Progenitor cell of endocrine pancreas (in vitro differentiated cells): ENCODE measurements at regions not wholly inside any gene's neighbourhood (a gene's known extent, or its start where the extent isn't known, plus 50 kb on each side); places are given as distances from the start of the nearest gene placed in this dataset.

ENCODE experiments used
- DNase-seq: peaks from one replicate; pipeline ENCODE4 v3.0.0; 2021; ENCODE audit warnings: low spot score; ENCODE audit not compliant: unreplicated experiment
- H3K27ac Mint-ChIP-seq: 2 replicates; pipeline ENCODE4 v1.8.0; 2021; ENCODE audit warnings: mild to moderate bottlenecking, moderate library complexity, mixed read lengths
- H3K27me3 Mint-ChIP-seq: 2 replicates; pipeline ENCODE4 v1.8.0; 2021; ENCODE audit warnings: mixed read lengths
- H3K36me3 Mint-ChIP-seq: 2 replicates; pipeline ENCODE4 v1.8.0; 2022; ENCODE audit warnings: mixed read lengths; ENCODE audit not compliant: insufficient read depth
- H3K4me1 Mint-ChIP-seq: 2 replicates; pipeline ENCODE4 v1.8.0; 2021; ENCODE audit warnings: low read depth, mixed read lengths
- H3K4me3 Mint-ChIP-seq: 2 replicates; pipeline ENCODE4 v1.8.0; 2021; ENCODE audit warnings: low read depth, mild to moderate bottlenecking, moderate library complexity, mixed read lengths
- H3K9me3 Mint-ChIP-seq: 2 replicates; pipeline ENCODE4 v1.8.0; 2021; ENCODE audit warnings: low read depth, mixed read lengths
- CTCF ChIP-seq: fragments of 200-600 bp; sonication (generic); IDR thresholded peaks from one replicate; pipeline ENCODE4 v1.5.0; 2021; ENCODE audit warnings: antibody characterized with exemption, mild to moderate bottlenecking; ENCODE audit not compliant: unreplicated experiment

- H3K27me3 Mint-ChIP-seq: peaks cover 26% of the 10 kb centered on the region
- no peak overlapping the region for H3K4me3 Mint-ChIP-seq
- H3K9me3 Mint-ChIP-seq: no peaks in the 10 kb centered on the region
- no peak overlapping the region for H3K27ac Mint-ChIP-seq
- TF ChIP-seq CTCF: no peak
- peaks cover 3% of the 10 kb centered on the region for H3K4me1 Mint-ChIP-seq
- DNase-seq: no peak
- no peaks in the 10 kb centered on the region for H3K36me3 Mint-ChIP-seq
Observed at GRCh38 chr6:149212206-149212605, 105.3 kb upstream of the TAB2 start.

DNA sequence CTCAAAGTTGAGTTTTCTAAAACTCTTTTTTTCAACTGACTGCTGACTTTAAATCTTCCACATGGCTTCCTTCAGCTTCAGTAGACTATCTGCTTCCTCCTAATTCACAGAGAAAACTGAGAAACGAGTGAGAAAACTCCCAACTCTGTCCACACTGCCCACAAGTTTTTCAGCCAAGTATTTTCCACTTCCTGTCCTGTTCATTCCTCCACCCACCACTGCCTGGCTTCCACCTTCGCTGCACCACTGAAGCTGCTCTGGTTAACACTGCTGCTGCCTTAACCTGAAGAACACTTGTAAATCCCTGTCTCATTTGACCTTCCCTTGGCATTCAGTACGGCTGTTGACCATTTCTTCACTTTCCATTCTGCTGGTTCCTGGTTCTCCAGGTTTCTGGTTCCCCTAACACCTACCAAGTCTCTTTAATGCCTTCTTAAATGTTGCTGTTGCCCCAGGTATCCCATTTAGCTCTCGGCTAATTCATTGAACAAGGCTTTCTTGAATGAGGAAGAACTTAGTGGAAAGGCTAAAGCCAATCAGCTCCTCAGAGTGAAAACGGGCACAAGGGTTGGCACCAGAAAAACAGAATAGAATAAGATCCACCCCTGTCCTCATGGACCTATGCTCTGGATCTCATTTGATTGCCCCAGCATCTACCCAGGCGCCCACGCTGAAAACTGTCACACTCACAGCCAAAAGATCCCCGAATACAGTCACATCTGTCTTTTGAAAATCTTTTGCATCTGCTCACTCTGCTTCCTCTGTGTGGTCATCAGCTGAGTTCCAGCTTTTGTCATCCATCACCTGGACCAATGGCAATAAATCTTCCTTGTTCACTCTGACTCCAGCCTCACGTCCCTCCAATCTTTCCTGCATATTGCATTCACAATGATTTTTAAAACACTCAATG lies 104.4 kb upstream of the TAB2 start:
- Mint-ChIP-seq H3K9me3 (no peaks in the 10 kb centered on the region), H3K4me3 (no peak overlapping the region), H3K4me1 (peaks cover 3% of the 10 kb centered on the region), H3K27me3 (peaks cover 20% of the 10 kb centered on the region), H3K27ac (no peak overlapping the region), H3K36me3 (no peaks in the 10 kb centered on the region)
- TF ChIP-seq CTCF: no peak
- no peak for DNase-seq

GRCh38 chr6:149213829-149214228 lies 103.7 kb upstream of the TAB2 start:
- no peaks in the 10 kb centered on the region for H3K9me3 Mint-ChIP-seq
- H3K4me1 Mint-ChIP-seq: peaks cover 3% of the 10 kb centered on the region
- no peak for TF ChIP-seq CTCF
- peaks cover 18% of the 10 kb centered on the region for H3K27me3 Mint-ChIP-seq
- no peak overlapping the region for H3K27ac Mint-ChIP-seq
- no peak for DNase-seq
- H3K36me3 Mint-ChIP-seq: no peaks in the 10 kb centered on the region
- H3K4me3 Mint-ChIP-seq: no peak overlapping the region

DNA sequence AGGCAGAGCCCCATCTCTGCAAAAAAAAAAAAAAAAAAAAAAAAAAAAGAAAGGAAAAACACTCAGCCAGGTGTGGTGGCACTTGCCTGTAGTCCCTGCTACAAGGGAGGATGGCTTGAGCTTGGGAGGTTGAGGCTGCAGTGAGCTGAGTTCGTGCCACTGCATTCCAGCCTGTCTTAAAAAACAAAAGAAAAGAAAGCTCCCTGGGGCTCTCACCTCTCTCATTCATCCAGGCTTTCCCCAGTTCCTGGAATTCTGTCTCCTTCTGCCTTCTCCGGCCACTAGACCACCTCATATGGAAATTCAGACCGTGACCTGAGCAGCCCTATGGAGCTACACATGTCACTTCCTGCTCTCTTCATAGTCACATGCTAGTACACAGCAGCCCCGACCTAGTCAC lies 101.1 kb upstream of the TAB2 start:
- Mint-ChIP-seq H3K4me1 (no peaks in the 10 kb centered on the region), H3K9me3 (no peaks in the 10 kb centered on the region), H3K27ac (no peak overlapping the region), H3K27me3 (peaks cover 15% of the 10 kb centered on the region), H3K36me3 (no peaks in the 10 kb centered on the region), H3K4me3 (no peak overlapping the region)
- no peak for DNase-seq
- TF ChIP-seq CTCF: no peak

DNA sequence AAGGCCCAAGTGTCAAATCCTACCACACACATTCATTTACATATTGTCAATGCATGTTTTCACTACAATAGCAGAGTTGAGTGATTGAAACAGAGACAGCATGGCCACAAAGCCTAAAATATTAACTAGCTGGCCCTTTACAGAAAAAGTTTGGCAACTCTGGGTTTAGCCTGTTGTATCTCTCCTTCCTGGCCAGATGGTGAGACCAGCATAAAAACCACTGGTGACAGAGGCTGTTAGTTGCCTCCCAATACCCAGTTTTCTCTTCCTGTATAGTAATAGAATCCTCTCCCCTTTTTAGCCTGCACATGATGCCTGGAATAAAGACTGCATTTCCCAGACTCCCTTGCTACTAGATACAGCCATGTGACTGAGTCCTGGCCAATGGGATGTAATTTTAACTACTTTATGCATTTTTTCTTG lies 100.0 kb upstream of the TAB2 start:
- no peak for TF ChIP-seq CTCF
- DNase-seq: no peak
- Mint-ChIP-seq H3K36me3 (no peaks in the 10 kb centered on the region), H3K4me1 (no peaks in the 10 kb centered on the region), H3K27me3 (peaks cover 16% of the 10 kb centered on the region), H3K9me3 (no peaks in the 10 kb centered on the region), H3K4me3 (no peak overlapping the region), H3K27ac (no peak overlapping the region)
